Neural cell (in vitro differentiated cells): ENCODE measurements at regions not wholly inside any gene's neighbourhood (a gene's known extent, or its start where the extent isn't known, plus 50 kb on each side); places are given as distances from the start of the nearest gene placed in this dataset.
"Not testable (repeated sequence)": the region's sequence is repeated elsewhere in the genome, so short reads cannot be mapped to it uniquely, and the experiment has no call there.

Experiments used
- H2AFZ ChIP-seq: fragments of 200-600, 300-800 bp; sonication (generic), shearing (Covaris generic); 2 replicates; pipeline ENCODE4 v1.6.0; 2014; ENCODE audit warnings: low read depth, mild to moderate bottlenecking, antibody characterized with exemption, low read length, moderate library complexity
- H3F3A ChIP-seq: fragments of 200-600 bp; shearing (Covaris generic); 2 replicates; pipeline ENCODE4 v1.6.1; 2016; ENCODE audit warnings: mild to moderate bottlenecking, moderate library complexity, mixed read lengths, antibody characterized with exemption, low read length; ENCODE audit not compliant: insufficient read depth, poor library complexity, severe bottlenecking
- H3K27ac ChIP-seq: fragments of 200-600, 300-800 bp; sonication (generic), shearing (Covaris generic); 2 replicates; pipeline ENCODE4 v1.5.1; 2014; ENCODE audit warnings: mild to moderate bottlenecking, low read length, moderate library complexity
- H3K27me3 ChIP-seq: fragments of 300-800, 200-600 bp; sonication (generic), shearing (Covaris generic); 2 replicates; pipeline ENCODE4 v1.6.0; 2014; ENCODE audit warnings: mild to moderate bottlenecking, low read depth, low read length, moderate library complexity; ENCODE audit not compliant: insufficient read depth
- H3K36me3 ChIP-seq: fragments of 300-800, 200-600 bp; sonication (generic), shearing (Covaris generic); 2 replicates; pipeline ENCODE4 v1.5.1; 2014; ENCODE audit warnings: mild to moderate bottlenecking, antibody characterized with exemption, low read length, moderate library complexity; ENCODE audit not compliant: insufficient read depth
- H3K4me2 ChIP-seq: fragments of 300-800, 200-600 bp; sonication (generic), shearing (Covaris generic); 2 replicates; pipeline ENCODE4 v1.6.0; 2014; ENCODE audit warnings: mild to moderate bottlenecking, low read length
- H3K4me3 ChIP-seq: fragments of 300-800, 200-600 bp; sonication (generic), shearing (Covaris generic); 2 replicates; pipeline ENCODE4 v1.5.1; 2014; ENCODE audit warnings: mild to moderate bottlenecking, low read length, moderate library complexity
- H3K79me2 ChIP-seq: fragments of 200-600 bp; shearing (Covaris generic); replicated peaks from 2 replicates; pipeline ENCODE4 v1.6.0; 2014; ENCODE audit warnings: mild to moderate bottlenecking, low read length, moderate library complexity; ENCODE audit not compliant: insufficient read depth
- H3K9ac ChIP-seq: fragments of 300-800, 200-600 bp; sonication (generic), shearing (Covaris generic); 2 replicates; pipeline ENCODE4 v1.6.1; 2016; ENCODE audit warnings: mild to moderate bottlenecking, low read length, mixed read lengths
- H3K9me2 ChIP-seq: fragments of 200-600 bp; shearing (Covaris generic); 2 replicates; pipeline ENCODE4 v1.6.1; 2016; ENCODE audit warnings: mild to moderate bottlenecking, low read length, mixed read lengths; ENCODE audit not compliant: insufficient read depth
- H3K9me3 ChIP-seq: fragments of 200-600, 300-800 bp; sonication (generic), shearing (Covaris generic); 2 replicates; pipeline ENCODE4 v1.6.1; 2016; ENCODE audit warnings: mild to moderate bottlenecking, mixed run types, low read length, moderate library complexity, mixed read lengths
- H4K20me1 ChIP-seq: fragments of 200-600 bp; shearing (Covaris generic); 2 replicates; pipeline ENCODE4 v1.6.1; 2016; ENCODE audit warnings: mild to moderate bottlenecking, mixed run types; ENCODE audit not compliant: insufficient read depth
- CTCF ChIP-seq: fragments of 450-650 bp; IDR thresholded peaks from 2 replicates; pipeline ENCODE4 v1.5.1; 2014; ENCODE audit warnings: antibody characterized with exemption, mild to moderate bottlenecking, moderate library complexity; ENCODE audit not compliant: poor library complexity, severe bottlenecking
- EP300 ChIP-seq: fragments of 450-650 bp; conservative IDR thresholded peaks from 2 replicates; pipeline ENCODE4 v1.6.1; 2014; ENCODE audit warnings: antibody characterized with exemption, mild to moderate bottlenecking, moderate library complexity; ENCODE audit not compliant: poor library complexity, severe bottlenecking
- EZH2 ChIP-seq: fragments of 200-600, 300-800 bp; shearing (Covaris generic), sonication (generic); IDR thresholded peaks from 2 replicates; pipeline ENCODE4 v1.6.1; 2014; ENCODE audit warnings: antibody characterized with exemption, low read length, borderline replicate concordance, mild to moderate bottlenecking; ENCODE audit not compliant: insufficient read depth, poor library complexity, severe bottlenecking
- MXI1 ChIP-seq: fragments of 450-650 bp; conservative IDR thresholded peaks from 2 replicates; pipeline ENCODE4 v1.6.1; 2014; ENCODE audit warnings: antibody characterized with exemption, mild to moderate bottlenecking; ENCODE audit not compliant: poor library complexity, severe bottlenecking
- POLR2AphosphoS5 ChIP-seq: IDR thresholded peaks from 2 replicates; pipeline ENCODE4 v1.6.1; 2012
- RAD21 ChIP-seq: fragments of 450-650 bp; conservative IDR thresholded peaks from 2 replicates; pipeline ENCODE4 v1.6.1; 2014; ENCODE audit warnings: antibody characterized with exemption, mild to moderate bottlenecking, moderate library complexity
- REST ChIP-seq: IDR thresholded peaks from 2 replicates; pipeline ENCODE4 v1.6.1; 2012; ENCODE audit warnings: borderline replicate concordance
- SMC3 ChIP-seq: fragments of 450-650 bp; conservative IDR thresholded peaks from 2 replicates; pipeline ENCODE4 v1.6.1; 2014; ENCODE audit warnings: antibody characterized with exemption, mild to moderate bottlenecking, moderate library complexity; ENCODE audit not compliant: poor library complexity
- TAF1 ChIP-seq: IDR thresholded peaks from 2 replicates; pipeline ENCODE4 v1.6.1; 2012; ENCODE audit warnings: low read depth

- H3K79me2 ChIP-seq, H3K9me2 ChIP-seq, H3F3A ChIP-seq, H3K4me2 ChIP-seq, H3K4me3 ChIP-seq, H2AFZ ChIP-seq, H3K9me3 ChIP-seq, H3K27me3 ChIP-seq, H3K9ac ChIP-seq, H3K27ac ChIP-seq, H4K20me1 ChIP-seq, H3K36me3 ChIP-seq: not testable (repeated sequence)
These were observed 207.8 kb downstream of the USP6NL start for GRCh38 chr10:11403646-11404045.

- H3K4me3 ChIP-seq, result no peak overlapping the region
- TF ChIP-seq POLR2AphosphoS5 (no peak), MXI1 (no peak), CTCF (no peak), REST (no peak), EP300 (no peak), TAF1 (no peak), SMC3 (no peak), EZH2 (no peak), RAD21 (no peak)
These were observed 208.3 kb downstream of the USP6NL start for GRCh38 chr10:11403116-11403515.

GRCh38 chr10:11402392-11402791 lies 209.1 kb downstream of the USP6NL start:
- TF ChIP-seq EP300 (no peak), SMC3 (no peak)
- Histone ChIP-seq H3K9ac (no peak overlapping the region), H4K20me1 (no peaks in the 10 kb centered on the region), H3F3A (no peaks in the 10 kb centered on the region), H3K27ac (no peak overlapping the region), H3K4me3 (no peak overlapping the region), H3K79me2 (no peaks in the 10 kb centered on the region), H3K4me2 (no peak overlapping the region), H3K9me3 (no peaks in the 10 kb centered on the region), H3K36me3 (no peaks in the 10 kb centered on the region), H3K27me3 (no peaks in the 10 kb centered on the region), H2AFZ (no peak overlapping the region), H3K9me2 (no peaks in the 10 kb centered on the region)

More at GRCh38 chr10:11403116-11403515, 208.3 kb downstream of the USP6NL start:
- Histone ChIP-seq H3K9me2 (no peaks in the 10 kb centered on the region), H3K4me2 (no peak overlapping the region), H3K36me3 (no peaks in the 10 kb centered on the region), H3K9me3 (no peaks in the 10 kb centered on the region), H3K27ac (no peak overlapping the region), H2AFZ (no peak overlapping the region), H3F3A (no peaks in the 10 kb centered on the region), H3K27me3 (no peaks in the 10 kb centered on the region), H4K20me1 (no peaks in the 10 kb centered on the region), H3K9ac (no peak overlapping the region), H3K79me2 (no peaks in the 10 kb centered on the region)
